CD4-positive, alpha-beta T cell treated with Interferon gamma for 1 hour (primary cell): ENCODE measurements at regions not wholly inside any gene's neighbourhood (a gene's known extent, or its start where the extent isn't known, plus 50 kb on each side); places are given as distances from the start of the nearest gene placed in this dataset.
"Not testable (repeated sequence)": the region's sequence is repeated elsewhere in the genome, so short reads cannot be mapped to it uniquely, and the experiment has no call there.

Experiments used
- DNase-seq: peaks from one replicate; pipeline ENCODE4 v3.0.0-alpha.2; 2020

DNA sequence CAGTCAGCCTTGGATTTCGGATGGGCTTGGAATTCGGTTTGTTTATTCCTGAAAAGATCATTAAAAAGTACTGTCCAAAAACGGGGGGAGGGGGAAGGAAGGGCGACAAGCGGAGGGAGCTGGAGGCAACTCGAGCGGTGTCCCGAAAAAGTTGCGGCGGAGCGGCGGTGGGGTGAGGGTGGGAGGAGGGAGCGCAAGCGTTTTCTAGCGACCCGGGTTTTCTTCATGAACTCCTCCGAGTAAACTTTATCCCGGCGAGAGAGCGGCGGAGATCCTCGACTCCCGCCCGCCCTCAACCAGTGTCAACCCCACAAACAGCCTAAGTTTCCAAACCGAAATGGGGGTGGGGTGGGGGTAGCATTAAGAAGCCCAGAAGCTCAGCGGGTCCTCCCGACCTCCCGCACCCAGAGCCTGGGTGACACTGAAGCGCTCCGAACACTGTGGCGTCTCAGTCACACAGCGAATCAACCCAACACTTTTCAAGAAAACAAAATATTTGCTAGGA is 133.0 kb upstream of the C11orf58 start:
- DNase-seq = no peak

DNA sequence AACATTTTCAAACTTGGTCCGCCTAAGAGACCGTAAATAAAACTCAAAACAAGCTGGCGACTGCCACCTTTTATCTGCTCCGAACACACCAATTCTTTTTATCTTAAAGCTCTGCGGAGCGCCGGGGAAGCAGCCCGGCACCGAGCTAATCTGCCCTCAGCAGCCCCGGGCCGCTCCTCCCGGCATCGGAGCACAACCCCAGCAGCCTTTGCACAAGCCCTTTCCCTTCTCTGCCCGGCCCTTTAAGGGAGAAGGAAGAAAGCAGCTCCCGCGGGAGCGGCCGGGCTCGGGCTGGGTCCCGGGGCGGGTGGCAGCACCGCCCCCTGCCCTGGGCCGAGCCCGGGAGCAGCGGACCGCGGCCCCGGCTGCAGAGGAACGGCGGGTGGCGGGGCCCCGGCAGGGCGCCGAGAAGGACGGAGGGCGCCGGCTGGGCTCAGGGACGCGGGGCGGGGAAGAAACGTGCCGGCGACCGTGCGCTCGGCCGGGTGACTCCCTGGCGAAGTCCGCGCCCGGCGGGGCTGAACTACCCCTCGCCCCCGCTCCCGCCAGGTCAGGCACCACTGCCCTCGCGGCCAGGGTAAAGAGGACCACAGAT is 133.6 kb upstream of the C11orf58 start:
- no peak for DNase-seq

DNA sequence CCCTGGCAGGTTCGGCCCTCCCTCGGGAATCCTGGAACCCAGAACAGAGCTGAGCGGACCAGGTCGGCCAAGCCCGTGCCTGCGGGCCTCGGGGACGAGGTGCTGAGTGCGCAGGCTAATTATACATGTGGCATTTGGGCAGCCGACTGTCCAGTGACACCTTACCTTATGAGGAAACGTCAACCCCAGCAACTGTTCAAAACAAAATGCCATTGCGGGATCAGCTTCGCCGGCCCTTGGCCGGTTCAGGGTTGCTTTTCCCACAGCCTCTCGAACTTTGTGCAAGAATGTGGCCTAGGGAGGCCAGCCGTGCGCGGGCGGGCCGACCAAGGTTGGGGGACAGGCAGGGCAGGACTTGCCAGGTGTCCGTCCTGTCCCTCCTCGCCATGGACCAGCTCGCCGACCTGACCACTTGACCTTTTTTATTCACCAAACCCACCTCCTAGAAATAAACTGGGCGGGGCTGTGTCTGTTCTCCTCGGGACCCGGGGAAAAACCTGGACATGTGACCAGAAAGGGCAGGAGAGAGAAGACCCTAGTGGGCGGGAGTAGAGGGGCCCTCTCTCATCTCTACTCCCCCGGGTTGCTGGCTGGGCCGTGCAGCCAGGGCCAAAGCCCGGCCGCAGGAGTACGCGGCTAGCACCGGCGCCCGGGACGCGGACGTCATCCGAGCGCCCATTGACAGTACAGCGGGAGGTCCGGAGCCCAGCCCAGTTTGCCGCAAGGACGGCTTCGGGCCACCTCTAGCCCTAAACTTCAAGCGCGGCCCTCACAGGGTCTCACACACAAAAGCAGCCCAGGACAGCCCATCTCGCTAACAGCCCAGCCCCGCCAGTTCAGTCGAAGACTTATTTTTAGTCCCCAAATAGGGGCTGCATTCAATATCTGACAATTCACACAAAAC is 134.3 kb upstream of the C11orf58 start:
- DNase-seq = no peak

DNA sequence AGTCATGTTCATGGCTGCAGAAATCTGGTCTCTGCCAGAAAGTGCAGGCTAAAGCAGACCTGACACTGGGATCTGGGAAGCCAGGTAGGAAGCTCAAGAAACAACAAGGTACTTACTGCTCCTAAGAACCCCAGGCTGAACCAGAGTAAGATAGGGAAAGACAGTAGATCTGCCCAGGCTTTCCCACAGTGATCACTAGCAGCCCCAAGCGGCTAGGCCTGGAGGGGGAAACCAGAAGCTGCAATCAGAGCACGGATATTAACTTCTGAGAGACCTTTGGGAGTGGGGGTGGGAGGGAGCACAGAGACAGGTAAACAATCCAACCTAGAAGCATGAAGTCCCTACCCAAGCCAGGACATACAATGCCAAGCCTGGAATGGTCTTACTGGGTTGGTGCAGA is 135.2 kb upstream of the C11orf58 start:
- DNase-seq = no peak

DNA sequence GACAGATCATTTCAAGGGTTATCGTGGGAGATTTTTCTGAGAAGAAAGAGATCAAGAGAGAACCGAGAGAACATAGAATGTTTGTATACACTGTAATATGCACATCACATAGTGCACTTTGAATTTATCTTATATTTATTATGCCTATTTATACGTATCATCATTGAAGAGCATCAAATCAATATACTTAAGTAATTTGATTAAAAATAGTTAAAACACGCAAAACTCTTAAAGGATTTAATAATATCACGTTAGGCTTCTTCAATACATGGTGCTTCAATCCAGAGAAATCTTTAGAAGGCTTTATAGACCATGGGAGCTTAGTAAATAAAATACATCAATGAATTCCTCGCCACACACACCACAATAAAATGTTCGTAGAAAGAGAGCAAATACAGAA is 139.5 kb upstream of the C11orf58 start:
- DNase-seq = no peak

DNA sequence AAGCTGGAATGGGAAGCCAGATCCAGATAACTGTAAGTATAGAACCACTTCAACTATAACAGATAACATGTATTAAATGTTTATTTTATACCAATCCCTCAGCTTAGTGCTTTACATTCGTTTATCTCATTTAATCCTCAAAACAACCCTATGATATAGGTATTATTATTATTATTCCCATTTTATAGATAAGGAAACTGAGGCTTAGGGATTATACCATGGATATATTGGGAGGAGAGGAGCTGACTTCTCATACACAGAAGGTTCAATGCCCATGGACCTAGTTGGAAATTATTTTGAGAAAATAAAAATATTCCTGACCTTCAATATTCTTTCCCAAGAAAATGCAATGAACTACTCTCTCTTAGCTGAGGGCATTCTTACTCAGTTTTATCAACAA is 140.4 kb upstream of the C11orf58 start:
- DNase-seq = no peak

DNA sequence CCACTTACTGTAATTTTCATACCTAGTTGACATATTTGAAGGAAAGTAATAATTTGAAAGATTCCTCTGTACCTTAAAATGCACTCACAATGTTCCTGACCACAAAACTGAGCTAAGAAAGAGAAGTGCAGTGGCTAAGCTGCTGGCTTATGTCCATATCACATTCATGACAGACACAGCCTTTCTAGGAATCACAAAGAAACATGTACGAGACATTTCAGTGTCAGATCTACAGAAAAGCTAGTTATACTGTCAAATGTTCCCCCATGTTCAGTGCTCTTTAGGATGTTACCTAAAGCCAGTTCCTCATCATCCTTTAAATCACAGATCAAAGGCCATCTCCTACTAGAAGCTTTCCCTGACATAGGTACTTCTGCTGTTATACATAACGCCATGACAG is 142.2 kb upstream of the C11orf58 start:
- no peak for DNase-seq

DNA sequence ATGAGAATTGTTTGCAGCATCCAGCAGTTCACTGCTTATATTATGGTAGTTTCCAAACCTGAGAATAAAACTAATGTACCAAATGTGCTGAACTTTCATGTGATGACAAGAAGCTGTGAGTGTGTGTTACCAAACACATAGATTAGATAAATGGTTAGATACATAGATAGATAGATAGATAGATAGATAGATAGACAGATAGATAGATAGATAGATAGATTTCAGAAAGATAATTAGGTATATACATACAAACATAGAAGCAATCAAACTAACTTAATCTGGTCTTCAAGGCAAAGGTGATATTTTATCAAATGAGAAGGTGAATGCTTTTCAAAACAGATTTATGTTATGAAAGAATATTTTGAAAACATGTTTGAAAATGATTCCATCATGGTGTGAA is 147.3 kb upstream of the C11orf58 start:
- no peak for DNase-seq

DNA sequence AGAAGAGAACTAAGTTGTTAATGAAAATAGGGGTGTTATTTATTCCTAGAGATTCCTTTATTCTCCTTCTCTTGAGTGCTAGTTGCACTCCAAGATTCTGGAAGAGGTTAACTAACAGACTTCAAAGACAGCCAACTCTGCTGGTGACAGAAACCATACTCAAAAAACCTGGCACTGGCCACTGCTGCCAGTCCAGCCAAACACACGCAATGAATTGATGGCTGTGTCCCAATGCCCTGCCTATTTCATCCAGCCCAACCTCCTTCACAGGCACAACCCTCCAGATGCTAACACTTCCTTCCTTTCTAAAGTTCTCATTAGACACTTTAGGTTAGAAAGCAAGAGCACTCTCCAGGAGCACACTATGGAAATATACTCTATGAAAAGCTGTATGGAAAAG is 150.8 kb upstream of the C11orf58 start:
- DNase-seq = no peak

DNA sequence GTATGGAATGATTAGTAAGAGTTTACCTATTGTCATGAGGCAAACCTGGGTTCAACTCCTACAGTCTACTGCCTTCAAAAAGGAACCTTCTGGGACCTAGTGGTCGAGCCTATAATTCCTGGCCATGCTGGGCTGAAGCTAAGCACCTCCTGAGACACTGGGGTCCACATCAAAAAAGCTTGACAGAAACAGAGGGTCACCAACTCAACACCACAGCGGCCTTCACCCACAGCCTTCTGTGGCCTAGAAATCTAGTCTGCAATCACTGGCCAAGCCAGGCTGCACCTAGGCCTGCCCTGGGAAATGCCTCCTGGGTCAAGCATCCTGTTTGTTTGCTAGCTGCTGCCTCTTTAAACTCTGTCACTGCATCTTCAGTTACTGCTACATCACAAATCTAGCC is 153.9 kb upstream of the C11orf58 start:
- DNase-seq = no peak

DNA sequence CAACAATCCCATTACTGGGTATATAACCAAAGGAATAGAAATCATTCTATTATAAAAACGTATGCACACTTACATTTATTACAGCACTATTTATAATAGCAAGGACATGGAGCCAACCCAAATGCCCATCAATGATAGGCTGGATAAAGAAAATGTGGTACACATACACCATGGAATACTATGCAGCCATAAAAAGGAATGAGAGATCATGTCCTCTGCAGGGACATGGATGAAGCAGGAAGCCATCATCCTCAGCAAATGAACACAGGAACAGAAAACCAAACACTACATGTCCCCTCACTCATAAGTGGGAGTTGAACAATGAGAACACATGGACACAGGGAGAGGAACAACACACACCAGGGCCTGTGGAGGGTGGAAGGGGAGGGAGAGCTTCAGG is 157.4 kb upstream of the C11orf58 start:
- not testable (repeated sequence) for DNase-seq

DNA sequence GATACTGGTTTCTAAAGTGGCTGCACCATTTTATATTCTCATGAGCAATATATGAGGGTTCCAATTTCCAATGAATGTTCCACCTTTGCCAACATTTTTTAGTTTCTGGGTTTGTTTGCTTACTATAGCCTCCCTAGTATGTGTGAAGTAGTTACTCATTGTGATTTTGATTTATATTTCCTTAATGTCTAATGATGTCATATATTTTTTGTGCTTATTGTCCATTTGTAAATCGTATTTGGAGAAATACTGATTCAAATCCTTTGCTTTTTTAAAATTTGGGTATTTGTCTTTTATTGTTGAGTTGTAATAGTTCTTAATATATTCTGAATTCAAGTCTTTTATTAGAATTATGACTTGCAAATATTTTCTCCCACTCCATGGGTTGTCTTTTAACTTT is 161.0 kb upstream of the C11orf58 start:
- no peak for DNase-seq

DNA sequence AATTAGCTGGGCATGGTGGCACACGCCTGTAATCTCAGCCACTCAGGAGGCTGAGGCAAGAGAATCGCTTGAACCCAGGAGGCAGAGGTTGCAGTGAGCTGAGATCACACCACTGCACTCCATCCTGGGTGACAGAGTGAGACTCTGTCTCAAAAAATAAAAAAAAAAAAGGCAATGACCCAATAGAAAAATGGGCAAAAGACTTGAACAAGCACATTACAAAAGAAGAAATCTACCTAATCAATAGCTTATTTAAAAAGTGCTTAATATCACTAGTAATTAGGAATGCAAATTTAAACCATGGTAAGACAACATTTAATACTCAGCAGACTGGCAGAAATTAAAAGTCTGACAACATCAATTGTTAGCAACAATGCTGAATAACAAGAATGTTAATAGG is 163.6 kb upstream of the C11orf58 start:
- DNase-seq = not testable (repeated sequence)

DNA sequence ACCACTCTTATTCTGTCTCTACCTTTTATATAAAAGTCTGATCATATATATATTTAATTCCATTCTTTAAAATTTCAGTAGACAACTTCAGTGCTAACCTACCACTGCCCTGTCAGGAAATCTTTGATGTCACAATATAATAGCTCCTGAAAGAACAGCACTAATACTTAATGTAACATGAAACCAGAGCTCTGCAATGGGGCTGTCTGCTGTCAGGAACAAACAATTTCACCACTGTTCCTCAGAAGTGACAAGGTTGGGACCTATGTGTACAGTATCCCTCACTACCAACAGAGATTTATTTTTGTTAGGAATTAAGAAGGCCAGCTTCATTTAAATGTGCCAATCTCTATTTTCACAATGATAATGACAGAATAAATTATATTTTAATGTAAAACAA is 165.5 kb upstream of the C11orf58 start:
- DNase-seq = no peak

DNA sequence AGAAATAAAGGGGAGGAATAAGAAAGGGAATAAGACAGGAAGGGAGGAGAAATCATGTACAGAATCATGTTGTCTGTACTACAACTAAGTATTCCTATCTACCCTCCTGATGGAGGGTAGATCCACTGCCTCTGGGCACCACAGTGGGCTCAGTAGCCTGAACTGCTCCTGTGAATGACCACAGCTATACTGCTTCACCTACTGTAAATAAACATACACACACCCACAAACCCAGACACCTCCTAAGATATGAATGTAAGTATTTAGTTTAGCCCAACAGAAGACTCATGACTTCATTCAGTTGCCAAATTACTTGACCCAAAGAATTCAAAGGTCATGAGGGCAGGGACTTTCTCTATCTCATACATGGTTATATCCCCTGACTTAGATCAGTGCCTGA is 177.3 kb upstream of the C11orf58 start:
- DNase-seq = no peak

DNA sequence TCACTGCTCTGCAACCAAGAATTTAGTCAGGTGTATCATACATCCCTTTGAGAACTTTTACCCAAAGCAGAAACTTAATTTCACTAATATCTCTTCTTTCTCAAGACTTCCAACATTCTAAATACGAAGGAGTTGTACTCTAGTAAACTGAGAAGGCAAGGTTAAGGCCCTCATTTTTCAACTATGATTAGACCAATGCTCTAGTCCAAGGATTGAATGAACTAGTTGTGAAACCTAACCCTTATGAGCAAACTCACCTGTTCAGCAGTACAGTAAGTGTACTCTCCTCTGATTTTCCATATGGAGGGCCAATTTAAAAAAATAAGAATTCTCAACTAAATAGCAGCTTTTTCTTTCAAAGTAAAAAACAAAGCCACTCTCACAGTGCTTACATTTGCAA is 180.0 kb upstream of the C11orf58 start:
- DNase-seq = no peak

DNA sequence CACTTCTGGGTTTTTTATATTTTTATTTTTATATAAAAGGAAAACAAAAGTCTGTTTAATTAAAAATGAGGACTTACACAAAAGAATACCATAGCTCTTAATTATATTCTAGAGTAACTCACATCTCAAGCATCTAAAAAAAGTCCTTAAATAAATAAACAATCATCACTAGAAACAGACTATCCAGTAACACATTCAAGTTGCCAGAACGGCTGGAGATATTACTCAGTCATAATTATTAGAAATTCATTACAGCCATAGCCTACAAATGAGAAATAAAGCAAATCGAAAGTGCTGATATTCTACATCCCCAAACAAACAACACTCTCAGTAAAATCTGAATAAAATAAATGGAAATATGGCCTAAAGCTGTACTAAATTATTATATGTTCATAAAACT is 182.5 kb upstream of the C11orf58 start:
- DNase-seq = no peak

DNA sequence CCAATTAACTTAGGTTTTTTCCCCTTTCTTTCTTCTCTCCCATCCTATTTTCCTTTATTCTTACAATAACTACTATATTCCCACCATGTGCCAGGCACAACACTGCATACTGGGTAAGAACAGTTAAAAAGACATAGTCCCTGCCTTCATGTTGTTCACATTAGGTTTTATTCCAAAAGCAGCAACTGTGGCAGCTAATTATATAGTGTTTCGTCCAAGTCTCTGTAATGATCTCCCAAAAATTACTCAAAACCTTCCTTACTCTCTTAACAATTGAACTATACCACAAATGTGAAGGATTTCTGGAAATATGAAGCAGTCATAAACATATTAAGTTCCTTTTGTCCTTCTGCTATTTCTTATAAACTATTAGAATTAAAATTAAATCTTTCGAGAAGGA is 184.1 kb upstream of the C11orf58 start:
- no peak for DNase-seq

DNA sequence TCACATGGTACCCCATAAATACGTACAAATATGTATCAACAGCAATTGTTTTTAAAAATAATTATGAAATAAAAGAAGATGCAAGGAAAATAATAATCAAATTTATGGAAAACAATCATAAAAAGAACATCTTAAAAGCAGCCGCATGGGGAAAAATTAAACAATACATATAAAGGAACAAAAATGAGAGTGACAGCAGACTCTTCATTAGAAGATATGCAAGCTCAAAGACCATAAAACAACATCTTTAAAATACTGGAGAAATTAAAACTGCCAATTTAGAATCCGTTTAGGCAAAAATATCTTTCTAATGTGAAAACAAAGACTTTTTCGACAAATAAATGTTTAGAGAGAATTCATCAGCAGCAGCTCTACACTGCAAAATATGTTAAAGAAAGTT is 190.6 kb upstream of the C11orf58 start:
- no peak for DNase-seq

DNA sequence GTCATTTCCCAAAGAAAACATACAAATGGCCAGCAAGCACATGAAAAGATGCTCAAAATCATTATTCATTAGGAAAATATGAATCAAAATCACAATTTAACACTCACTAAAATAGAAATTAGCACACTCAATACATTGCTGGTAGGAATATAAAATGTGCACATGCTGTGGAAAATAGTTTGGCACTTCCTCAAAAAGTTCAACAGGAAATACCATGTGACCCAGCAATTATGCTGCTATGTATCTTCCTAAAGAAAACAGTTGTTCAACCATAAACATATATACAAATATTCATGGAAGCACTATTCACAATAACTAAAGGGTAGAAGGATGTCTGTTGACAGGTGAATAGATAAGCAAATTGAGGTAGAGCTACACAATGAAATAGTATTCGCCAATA is 187.3 kb upstream of the SOX6 start:
- no peak for DNase-seq

DNA sequence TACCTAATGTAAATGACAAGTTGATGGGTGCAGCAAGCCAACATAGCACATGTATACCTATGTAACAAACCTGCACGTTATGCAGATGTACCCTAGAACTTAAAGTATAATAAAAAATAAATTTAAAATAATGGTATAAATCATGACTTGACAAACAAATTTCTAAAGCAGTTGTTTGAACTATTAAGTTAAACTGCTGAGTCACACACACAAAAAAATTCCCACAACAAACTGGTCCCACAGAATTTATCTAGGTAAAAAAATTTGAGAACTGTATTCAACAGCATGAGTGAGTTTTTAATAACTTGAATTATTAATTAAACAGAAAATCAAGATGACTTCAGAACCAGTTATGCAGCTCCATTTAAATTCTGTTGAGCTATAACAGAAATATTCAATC is 186.0 kb upstream of the SOX6 start:
- DNase-seq = no peak

DNA sequence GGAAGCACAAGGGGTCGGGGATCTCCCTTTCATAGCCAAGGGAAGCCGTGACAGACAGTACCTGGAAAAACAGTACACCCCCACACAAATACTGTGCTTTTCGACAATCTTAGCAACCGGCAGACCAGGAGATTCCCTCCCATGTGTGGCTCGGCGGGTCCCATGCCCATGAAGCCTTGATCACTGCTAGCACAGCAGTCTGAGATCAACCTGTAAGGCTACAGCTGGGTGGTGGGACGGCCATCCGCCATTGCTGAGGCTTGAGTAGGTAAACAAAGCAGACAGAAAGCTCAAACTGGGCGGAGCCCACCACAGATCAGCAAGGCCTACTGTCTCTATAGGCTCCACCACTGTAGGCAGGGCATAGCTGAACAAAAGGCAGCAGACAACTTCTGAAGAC is 180.2 kb upstream of the SOX6 start:
- no peak for DNase-seq

DNA sequence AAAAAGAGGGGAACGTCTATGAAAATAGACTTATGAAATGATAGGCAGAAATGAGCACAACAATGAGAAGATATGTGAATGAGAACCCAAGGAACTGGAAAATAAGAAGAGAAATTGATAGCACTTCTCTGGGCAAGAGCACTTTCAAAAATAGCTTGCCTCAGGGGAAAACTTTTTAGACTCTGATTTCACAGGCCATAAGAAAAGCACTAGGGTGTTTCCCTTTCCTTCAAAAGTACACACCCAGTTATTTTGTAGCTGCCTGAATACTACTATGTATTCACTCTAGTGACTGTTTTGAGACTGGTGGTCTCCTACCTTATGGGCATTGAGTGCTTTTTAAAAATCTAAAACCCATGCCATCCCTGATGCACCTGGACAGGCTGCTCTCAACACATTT is 172.3 kb upstream of the SOX6 start:
- DNase-seq = no peak

DNA sequence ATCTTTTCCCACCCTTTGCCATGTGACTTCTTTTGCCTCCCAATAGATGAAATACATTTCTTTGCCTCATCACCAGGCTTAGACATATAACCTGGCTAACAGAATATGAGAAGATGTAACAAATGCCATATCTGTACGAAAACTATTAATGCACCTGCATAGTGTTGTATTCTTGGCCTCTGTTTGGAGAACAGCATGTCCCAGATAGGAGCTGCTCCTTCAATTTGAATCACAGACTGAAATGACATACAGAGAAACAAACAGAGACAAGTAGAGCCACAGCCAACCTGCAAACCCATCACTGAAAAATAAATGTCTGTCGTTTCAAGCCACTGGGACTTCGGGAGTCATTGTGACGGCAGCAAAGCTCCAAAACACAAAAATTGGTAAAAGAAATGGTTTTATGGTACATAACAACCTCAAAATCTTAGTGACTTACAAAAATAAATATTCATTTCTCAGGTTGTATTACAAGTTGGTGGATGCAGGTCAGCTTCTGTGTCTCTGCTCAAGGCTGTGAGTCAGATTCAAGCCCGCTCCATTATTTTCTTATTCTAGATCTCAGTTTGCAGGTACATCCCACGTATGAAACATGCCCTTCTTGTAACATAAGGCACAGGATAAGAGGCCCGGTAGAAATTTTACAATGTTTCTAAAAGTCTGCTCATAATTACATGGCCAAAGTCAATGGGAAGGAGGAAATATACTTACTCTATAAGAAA is 171.3 kb upstream of the SOX6 start:
- DNase-seq = no peak
